Thymus (tissue), 11 donors: ENCODE measurements at regions not wholly inside any gene's neighbourhood (a gene's known extent, or its start where the extent isn't known, plus 50 kb on each side); places are given as distances from the start of the nearest gene placed in this dataset.

Experiments used
- DNase-seq, 9 donors: peaks; one replicate each; pipeline ENCODE4 v3.0.0-alpha.2; 2013; ENCODE audit warnings: low spot score in 9 of 9, low read depth in 6 of 9, missing footprints in 1 of 9
- H3K27ac ChIP-seq, 2 donors: one replicate each; pipeline ENCODE4 v1.5.1; 2013; ENCODE audit warnings: control low read depth in 1 of 2, low read depth in 1 of 2, low read length in 1 of 2, mild to moderate bottlenecking in 1 of 2, moderate library complexity in 1 of 2
- H3K27me3 ChIP-seq, 2 donors: one replicate each; pipeline ENCODE4 v1.5.1; 2013; ENCODE audit warnings: low read length in 1 of 2; ENCODE audit not compliant: control insufficient read depth in 2 of 2, insufficient read depth in 1 of 2
- H3K36me3 ChIP-seq, 2 donors: one replicate each; pipeline ENCODE4 v1.5.1; 2013; ENCODE audit warnings: low read length in 1 of 2, mild to moderate bottlenecking in 1 of 2, moderate library complexity in 1 of 2; ENCODE audit not compliant: control insufficient read depth in 2 of 2, insufficient read depth in 2 of 2
- H3K4me1 ChIP-seq, 2 donors: one replicate each; pipeline ENCODE4 v1.5.1; 2013; ENCODE audit warnings: low read length in 2 of 2; ENCODE audit not compliant: control insufficient read depth in 2 of 2, insufficient read depth in 2 of 2
- H3K4me3 ChIP-seq, 2 donors: one replicate each; pipeline ENCODE4 v1.5.1; 2013; ENCODE audit warnings: low read length in 2 of 2, control low read depth in 1 of 2, mild to moderate bottlenecking in 1 of 2
- H3K9me3 ChIP-seq, 2 donors: one replicate each; pipeline ENCODE4 v1.5.1; 2013; ENCODE audit warnings: low read length in 1 of 2, mild to moderate bottlenecking in 1 of 2; ENCODE audit not compliant: control insufficient read depth in 2 of 2, insufficient read depth in 1 of 2
- WGBS: extraction: QIAGEN DNeasy Blood & Tissue Kit; methylation state at CpG from one replicate; pipeline ENCODE4 v1.1.7; 2013; 5-methylcytosine and 5-hydroxymethylcytosine counted together
- donor health status: healthy.

GRCh38 chrX:23194885-23195554 lies 139.6 kb upstream of the PTCHD1 start:
- H3K4me3 ChIP-seq = no peak overlapping the region
- no peaks in the 10 kb centered on the region for H3K36me3 ChIP-seq
- no peak for DNase-seq
- no peaks in the 10 kb centered on the region for H3K4me1 ChIP-seq
- no peak overlapping the region for H3K27ac ChIP-seq
- no peaks in the 10 kb centered on the region for H3K27me3 ChIP-seq
- no peaks in the 10 kb centered on the region for H3K9me3 ChIP-seq
- 84% methylated on average over 3 of the region's 3 CpGs for WGBS

- 100% methylated on average over 1 of the region's 1 CpG for WGBS
Observed at GRCh38 chrX:23195761-23196160, 138.9 kb upstream of the PTCHD1 start.

GRCh38 chrX:23201706-23202105 lies 132.9 kb upstream of the PTCHD1 start:
- no peaks in the 10 kb centered on the region for H3K9me3 ChIP-seq
- no peak overlapping the region for H3K27ac ChIP-seq
- no peak for DNase-seq
- WGBS = 96% methylated on average over 1 of the region's 1 CpG
- H3K4me1 ChIP-seq = no peaks in the 10 kb centered on the region
- H3K27me3 ChIP-seq = no peaks in the 10 kb centered on the region
- no peak overlapping the region for H3K4me3 ChIP-seq
- no peaks in the 10 kb centered on the region for H3K36me3 ChIP-seq

More at GRCh38 chrX:23195761-23196160, 138.9 kb upstream of the PTCHD1 start:
- Histone ChIP-seq H3K27ac (no peak overlapping the region), H3K9me3 (no peaks in the 10 kb centered on the region), H3K36me3 (no peaks in the 10 kb centered on the region), H3K4me1 (no peaks in the 10 kb centered on the region), H3K4me3 (no peak overlapping the region), H3K27me3 (no peaks in the 10 kb centered on the region)
- DNase-seq = no peak

- Histone ChIP-seq H3K4me3 (no peak overlapping the region), H3K4me1 (no peaks in the 10 kb centered on the region), H3K36me3 (no peaks in the 10 kb centered on the region), H3K9me3 (no peaks in the 10 kb centered on the region), H3K27me3 (no peaks in the 10 kb centered on the region), H3K27ac (no peak overlapping the region)
- WGBS = 79% methylated on average over 4 of the region's 4 CpGs
- DNase-seq = no peak
Observed at GRCh38 chrX:23202326-23202725, 132.3 kb upstream of the PTCHD1 start.

GRCh38 chrX:23223169-23223568 lies 111.5 kb upstream of the PTCHD1 start:
- 84% methylated on average over 5 of the region's 5 CpGs for WGBS
- H3K27me3 ChIP-seq = no peaks in the 10 kb centered on the region
- no peak for DNase-seq

GRCh38 chrX:23228454-23228853 lies 106.2 kb upstream of the PTCHD1 start:
- Histone ChIP-seq H3K36me3 (no peaks in the 10 kb centered on the region), H3K27ac (no peak overlapping the region), H3K4me1 (no peaks in the 10 kb centered on the region), H3K4me3 (no peak overlapping the region), H3K9me3 (no peaks in the 10 kb centered on the region), H3K27me3 (no peaks in the 10 kb centered on the region)
- DNase-seq = no peak
- WGBS = 54% methylated on average over 3 of the region's 3 CpGs

More at GRCh38 chrX:23223169-23223568, 111.5 kb upstream of the PTCHD1 start:
- Histone ChIP-seq H3K4me1 (no peaks in the 10 kb centered on the region), H3K27ac (no peak overlapping the region), H3K4me3 (no peak overlapping the region), H3K9me3 (no peaks in the 10 kb centered on the region), H3K36me3 (no peaks in the 10 kb centered on the region)

- no peak for DNase-seq
- Histone ChIP-seq H3K4me1 (no peaks in the 10 kb centered on the region), H3K27ac (no peak overlapping the region), H3K9me3 (no peaks in the 10 kb centered on the region), H3K36me3 (no peaks in the 10 kb centered on the region), H3K27me3 (no peaks in the 10 kb centered on the region), H3K4me3 (no peak overlapping the region)
- 72% methylated on average over 5 of the region's 5 CpGs for WGBS
Observed at GRCh38 chrX:23228950-23229448, 105.7 kb upstream of the PTCHD1 start.

GRCh38 chrX:23235051-23235450 lies 99.6 kb upstream of the PTCHD1 start:
- Histone ChIP-seq H3K4me1 (no peaks in the 10 kb centered on the region), H3K9me3 (no peaks in the 10 kb centered on the region), H3K36me3 (no peaks in the 10 kb centered on the region), H3K27me3 (no peaks in the 10 kb centered on the region), H3K27ac (no peak overlapping the region), H3K4me3 (no peak overlapping the region)
- WGBS = 75% methylated on average over 5 of the region's 5 CpGs
- no peak for DNase-seq

- Histone ChIP-seq H3K4me1 (no peaks in the 10 kb centered on the region), H3K27me3 (no peaks in the 10 kb centered on the region), H3K4me3 (no peak overlapping the region), H3K27ac (no peak overlapping the region), H3K9me3 (no peaks in the 10 kb centered on the region), H3K36me3 (no peaks in the 10 kb centered on the region)
- WGBS = 79% methylated on average over 2 of the region's 2 CpGs
- no peak for DNase-seq
Observed at GRCh38 chrX:23246001-23246400, 88.6 kb upstream of the PTCHD1 start.
